Breast epithelium (tissue), 4 donors: ENCODE measurements at regions not wholly inside any gene's neighbourhood (a gene's known extent, or its start where the extent isn't known, plus 50 kb on each side); places are given as distances from the start of the nearest gene placed in this dataset.

ENCODE experiments used
- DNase-seq, 2 donors: peaks; one replicate each; pipeline ENCODE4 v3.0.0-alpha.2; 2019; ENCODE audit warnings: low spot score in 2 of 2
- H3K27ac ChIP-seq, 2 donors: fragments of 200-600 bp; sonication (generic) in 1 of 2; one replicate each; pipeline ENCODE4 v1.5.1; 2016 to 2019; ENCODE audit warnings: mild to moderate bottlenecking in 1 of 2
- H3K27me3 ChIP-seq, 2 donors: fragments of 200-600 bp; sonication (generic) in 1 of 2; one replicate each; pipeline versions ENCODE4 v1.5.1 to v1.6.0; 2017 to 2019; ENCODE audit warnings: control low read depth in 1 of 2, mild to moderate bottlenecking in 1 of 2
- H3K36me3 ChIP-seq: fragments of 200-600 bp; one replicate; pipeline ENCODE4 v1.5.1; 2019
- H3K4me1 ChIP-seq, 2 donors: fragments of 200-600 bp; sonication (generic); one replicate each; pipeline ENCODE4 v1.5.1; 2016 to 2019; ENCODE audit warnings: control low read depth in 1 of 2
- H3K4me3 ChIP-seq, 3 donors: fragments of 200-600 bp; sonication (generic); 1 replicate in 2 of 3; 2 replicates in 1 of 3; pipeline ENCODE4 v1.5.1; 2016 to 2019; ENCODE audit warnings: mild to moderate bottlenecking in 3 of 3, moderate library complexity in 2 of 3
- H3K9me3 ChIP-seq, 2 donors: fragments of 200-600 bp; sonication (generic) in 1 of 2; one replicate each; pipeline ENCODE4 v1.5.1; 2016 to 2019; ENCODE audit warnings: control low read depth in 1 of 2
- CTCF ChIP-seq, 3 donors: fragments of 450-650 bp; IDR thresholded peaks; one replicate each; pipeline ENCODE4 v1.5.1; 2016 to 2017; ENCODE audit warnings: antibody characterized with exemption in 3 of 3, mild to moderate bottlenecking in 3 of 3, moderate library complexity in 3 of 3
- POLR2A ChIP-seq: fragments of 450-650 bp; IDR thresholded peaks from one replicate; pipeline ENCODE4 v1.6.1; 2016; ENCODE audit warnings: antibody characterized with exemption, mild to moderate bottlenecking, moderate library complexity
- POLR2AphosphoS5 ChIP-seq, 3 donors: sonication (generic); formaldehyde crosslinking; IDR thresholded peaks; one replicate each; pipeline ENCODE4 v1.6.1; 2017; ENCODE audit warnings: antibody characterized with exemption in 3 of 3
- intact Hi-C: fragments of 100-400 bp; cut with DNase I; formaldehyde crosslinking; loops from one replicate; pipeline ENCODE4 v1.15.1; 2023; ENCODE audit warnings: low total_unique reads

- Histone ChIP-seq H3K9me3 (peaks cover 3 to 30% of the 10 kb centered on the region in 2 donors), H3K27ac (no peak overlapping the region), H3K27me3 (no peaks in the 10 kb centered on the region), H3K36me3 (no peaks in the 10 kb centered on the region), H3K4me1 (no peaks in the 10 kb centered on the region), H3K4me3 (no peak overlapping the region)
- intact Hi-C loops = no loop called here
- no peak for TF ChIP-seq POLR2AphosphoS5 (IDR thresholded peaks at IDR 0.05)
- TF ChIP-seq POLR2A = no peak
- TF ChIP-seq CTCF (IDR thresholded peaks at IDR 0.05) = no peak
- no peak for DNase-seq
These were observed 87.1 kb upstream of the OPCML start for GRCh38 chr11:133619397-133619796.

- Histone ChIP-seq H3K27ac (no peak overlapping the region), H3K36me3 (no peaks in the 10 kb centered on the region), H3K9me3 (peaks cover 3 to 34% of the 10 kb centered on the region in 2 donors), H3K4me1 (no peaks in the 10 kb centered on the region), H3K27me3 (no peaks in the 10 kb centered on the region), H3K4me3 (no peak overlapping the region)
- intact Hi-C loops = no loop called here
- TF ChIP-seq POLR2AphosphoS5 (IDR thresholded peaks at IDR 0.05) (no peak), POLR2A (no peak), CTCF (IDR thresholded peaks at IDR 0.05) (no peak)
- DNase-seq = no peak
These were observed 86.2 kb upstream of the OPCML start for GRCh38 chr11:133618544-133618943.

GRCh38 chr11:133608496-133608895 is 76.2 kb upstream of the OPCML start:
- no peaks in the 10 kb centered on the region for H3K4me1 ChIP-seq
- no peak overlapping the region for H3K4me3 ChIP-seq
- intact Hi-C loops = no loop called here
- H3K36me3 ChIP-seq = no peaks in the 10 kb centered on the region
- no peak overlapping the region for H3K27ac ChIP-seq
- TF ChIP-seq POLR2AphosphoS5 (IDR thresholded peaks at IDR 0.05) (no peak), POLR2A (no peak), CTCF (IDR thresholded peaks at IDR 0.05) (no peak)
- H3K9me3 ChIP-seq = peaks cover 0 to 24% of the 10 kb centered on the region in 2 donors
- H3K27me3 ChIP-seq = no peaks in the 10 kb centered on the region
- no peak for DNase-seq

GRCh38 chr11:133606124-133606523 is 73.8 kb upstream of the OPCML start:
- no peak for DNase-seq
- TF ChIP-seq POLR2A (no peak), CTCF (IDR thresholded peaks at IDR 0.05) (no peak), POLR2AphosphoS5 (IDR thresholded peaks at IDR 0.05) (no peak)
- H3K36me3 ChIP-seq = no peaks in the 10 kb centered on the region
- H3K4me1 ChIP-seq = no peaks in the 10 kb centered on the region
- no peaks in the 10 kb centered on the region for H3K27me3 ChIP-seq
- no peak overlapping the region for H3K4me3 ChIP-seq
- intact Hi-C loops = no loop called here
- no peak overlapping the region for H3K27ac ChIP-seq
- H3K9me3 ChIP-seq = peaks cover 0 to 20% of the 10 kb centered on the region in 2 donors

- peaks cover 0 to 13% of the 10 kb centered on the region in 2 donors for H3K9me3 ChIP-seq
- no peak overlapping the region for H3K4me3 ChIP-seq
- no peaks in the 10 kb centered on the region for H3K4me1 ChIP-seq
- TF ChIP-seq CTCF (IDR thresholded peaks at IDR 0.05) = no peak
- no peak for TF ChIP-seq POLR2AphosphoS5 (IDR thresholded peaks at IDR 0.05)
- no peak for TF ChIP-seq POLR2A
- no peaks in the 10 kb centered on the region for H3K27me3 ChIP-seq
- no peak for DNase-seq
- no peak overlapping the region for H3K27ac ChIP-seq
- no peaks in the 10 kb centered on the region for H3K36me3 ChIP-seq
- intact Hi-C loops = no loop called here
These were observed 73.2 kb upstream of the OPCML start for GRCh38 chr11:133605482-133605881.
